Choroid plexus epithelial cell (primary cell): ENCODE measurements at regions not wholly inside any gene's neighbourhood (a gene's known extent, or its start where the extent isn't known, plus 50 kb on each side); places are given as distances from the start of the nearest gene placed in this dataset.
A peak's percentile ranks its signal among the peaks of the same experiment; 100 is the strongest.
"Not testable (repeated sequence)": the region's sequence is repeated elsewhere in the genome, so short reads cannot be mapped to it uniquely, and the experiment has no call there.

Experiments used
- DNase-seq: peaks from one replicate; pipeline ENCODE4 v3.0.0-alpha.2; 2010; ENCODE audit warnings: low read depth
- H3K4me3 ChIP-seq: 2 replicates; pipeline ENCODE4 v1.5.1; 2011; ENCODE audit warnings: low read depth, mild to moderate bottlenecking, control low read depth, low read length, moderate library complexity
- TF ChIP-seq, protein P1 (sequence below): conservative IDR thresholded peaks from 2 replicates; pipeline ENCODE4 v1.5.1; 2011; ENCODE audit warnings: low read depth, mild to moderate bottlenecking, control low read depth, inconsistent platforms, low read length, moderate library complexity

DNA sequence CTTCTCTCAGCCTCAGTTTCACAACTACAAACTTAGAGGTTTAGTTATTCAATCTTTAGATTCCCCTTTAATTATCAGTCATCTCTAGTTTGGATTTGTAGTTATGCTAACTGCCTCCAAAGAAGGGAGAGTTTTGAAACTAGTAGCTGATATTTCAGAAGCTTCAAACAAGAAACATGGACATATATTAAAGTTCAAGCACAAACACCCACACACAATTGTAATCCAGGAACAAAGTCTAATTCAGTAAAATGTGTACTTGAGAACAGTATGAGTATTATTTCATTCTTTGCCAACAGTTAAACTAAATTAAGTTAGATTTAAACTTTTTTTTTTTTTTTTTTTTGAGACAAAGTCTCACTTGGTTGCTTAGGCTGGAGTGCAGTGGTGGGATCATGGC, 71.2 kb upstream of the ABCA1 start:
- DNase-seq, result no peak
- TF ChIP-seq, protein P1, sequence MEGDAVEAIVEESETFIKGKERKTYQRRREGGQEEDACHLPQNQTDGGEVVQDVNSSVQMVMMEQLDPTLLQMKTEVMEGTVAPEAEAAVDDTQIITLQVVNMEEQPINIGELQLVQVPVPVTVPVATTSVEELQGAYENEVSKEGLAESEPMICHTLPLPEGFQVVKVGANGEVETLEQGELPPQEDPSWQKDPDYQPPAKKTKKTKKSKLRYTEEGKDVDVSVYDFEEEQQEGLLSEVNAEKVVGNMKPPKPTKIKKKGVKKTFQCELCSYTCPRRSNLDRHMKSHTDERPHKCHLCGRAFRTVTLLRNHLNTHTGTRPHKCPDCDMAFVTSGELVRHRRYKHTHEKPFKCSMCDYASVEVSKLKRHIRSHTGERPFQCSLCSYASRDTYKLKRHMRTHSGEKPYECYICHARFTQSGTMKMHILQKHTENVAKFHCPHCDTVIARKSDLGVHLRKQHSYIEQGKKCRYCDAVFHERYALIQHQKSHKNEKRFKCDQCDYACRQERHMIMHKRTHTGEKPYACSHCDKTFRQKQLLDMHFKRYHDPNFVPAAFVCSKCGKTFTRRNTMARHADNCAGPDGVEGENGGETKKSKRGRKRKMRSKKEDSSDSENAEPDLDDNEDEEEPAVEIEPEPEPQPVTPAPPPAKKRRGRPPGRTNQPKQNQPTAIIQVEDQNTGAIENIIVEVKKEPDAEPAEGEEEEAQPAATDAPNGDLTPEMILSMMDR, result no peak
- H3K4me3 ChIP-seq, result no peak overlapping the region

DNA sequence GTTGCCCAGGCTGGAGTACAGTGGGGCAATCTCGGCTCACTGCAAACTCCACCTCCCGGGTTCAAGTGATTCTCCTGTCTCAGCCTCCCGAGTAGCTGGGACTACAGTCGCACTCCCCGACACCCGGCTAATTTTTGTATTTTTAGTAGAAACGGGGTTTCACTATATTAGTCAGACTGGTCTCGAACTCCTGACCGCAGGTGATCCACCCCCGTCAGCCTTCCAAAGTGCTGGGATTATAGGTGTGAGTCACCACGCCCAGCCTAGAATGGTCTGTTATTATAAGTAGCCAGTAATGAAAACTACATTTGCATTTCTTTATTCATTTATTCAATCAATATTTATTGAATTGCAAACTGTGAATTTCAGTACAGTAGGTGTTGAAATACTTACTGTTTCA, 72.6 kb upstream of the ABCA1 start:
- not testable (repeated sequence) for H3K4me3 ChIP-seq, DNase-seq

DNA sequence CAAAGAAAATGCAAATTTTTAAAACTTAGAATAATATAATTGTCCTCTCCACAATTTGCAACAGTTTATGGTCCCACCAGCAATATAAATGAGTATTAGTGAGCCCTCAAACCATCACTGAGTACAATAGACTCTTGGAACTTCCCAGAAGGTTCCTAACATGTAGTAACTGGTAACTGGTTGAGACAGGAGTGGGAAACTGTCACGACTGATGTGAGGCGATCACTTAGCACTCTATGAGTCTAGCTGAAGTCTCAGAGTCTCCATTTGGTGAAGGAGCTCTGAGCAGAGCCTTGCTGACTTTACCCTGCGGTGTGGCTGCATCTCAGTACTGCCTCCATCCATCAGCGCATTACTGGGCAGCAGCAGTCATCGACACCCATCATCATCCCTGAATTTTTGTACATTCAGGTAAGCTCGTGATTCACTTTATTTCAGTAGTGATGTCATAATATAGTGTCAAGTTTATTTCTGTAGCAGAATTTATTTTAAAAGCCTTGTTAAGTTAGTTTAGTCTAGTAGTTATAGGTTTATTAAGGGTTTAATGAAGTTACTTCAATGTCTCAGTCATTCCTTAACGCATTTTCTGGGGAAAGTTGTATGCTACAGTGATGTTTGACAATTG, 76.6 kb upstream of the ABCA1 start:
- H3K4me3 ChIP-seq, result no peak overlapping the region
- DNase-seq, result no peak
- TF ChIP-seq, protein P1, result no peak

DNA sequence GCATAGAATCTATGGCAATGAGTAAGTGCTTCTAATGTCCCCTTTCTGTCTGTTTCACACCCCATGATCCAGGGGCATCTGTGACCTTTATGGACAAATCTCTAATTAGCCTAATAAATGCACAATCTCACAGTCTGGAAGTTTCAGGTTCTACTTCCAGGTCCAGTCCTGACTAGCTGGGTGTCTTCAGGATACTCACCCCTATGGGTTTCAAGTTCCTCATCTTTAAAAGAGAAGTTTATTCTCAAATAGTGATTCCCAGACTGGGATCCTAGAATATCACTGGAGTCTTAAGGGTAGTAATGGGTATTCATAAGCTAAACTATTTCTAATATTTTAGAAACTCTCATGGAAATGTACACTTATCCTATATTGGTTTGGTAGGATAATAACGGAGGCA, 77.2 kb upstream of the ABCA1 start:
- TF ChIP-seq, protein P1, result no peak
- no peak overlapping the region for H3K4me3 ChIP-seq
- DNase-seq, result no peak

DNA sequence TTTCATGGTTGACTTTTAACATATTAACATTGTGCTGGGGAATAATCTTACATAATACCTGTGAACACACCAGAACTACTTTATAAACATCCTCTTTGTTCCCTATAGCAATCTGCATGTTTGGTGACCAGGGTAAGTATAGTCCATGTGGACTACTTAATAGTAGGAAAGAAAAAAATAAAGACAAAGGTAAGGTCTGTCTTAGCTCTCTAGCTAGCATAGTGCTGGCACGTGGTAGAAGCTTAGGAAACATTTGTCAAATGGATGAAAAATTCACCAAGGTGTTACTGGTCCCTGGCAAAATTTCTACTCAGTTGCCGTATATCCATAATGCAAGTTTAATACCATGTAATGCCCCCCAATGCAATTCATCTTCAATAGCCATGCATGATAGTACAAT, 78.6 kb upstream of the ABCA1 start:
- TF ChIP-seq, protein P1, result no peak
- DNase-seq, result no peak

DNA sequence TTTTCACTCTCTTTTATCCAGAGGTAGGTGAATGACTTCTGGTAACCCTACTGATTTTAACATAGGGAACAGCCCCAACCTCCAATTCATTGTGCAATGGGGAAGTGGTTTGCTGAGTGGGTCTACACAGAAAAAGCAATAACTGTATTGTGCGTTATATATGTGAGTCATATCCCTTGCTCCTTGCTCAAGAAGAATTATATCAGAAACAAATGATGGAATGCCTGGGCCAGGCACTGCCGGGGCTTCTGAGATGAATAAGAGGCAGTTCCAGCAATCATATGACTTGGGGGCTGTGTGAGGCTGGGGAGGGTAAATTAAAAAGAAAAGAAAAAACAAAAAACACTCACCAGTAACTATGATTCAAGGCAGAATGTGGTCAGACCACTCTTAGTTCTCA, 79.2 kb upstream of the ABCA1 start:
- TF ChIP-seq, protein P1, result no peak
- DNase-seq, result peak; percentile 92
- no peak overlapping the region for H3K4me3 ChIP-seq

More for the DNA sequence above, 78.6 kb upstream of the ABCA1 start:
- no peak overlapping the region for H3K4me3 ChIP-seq

DNA sequence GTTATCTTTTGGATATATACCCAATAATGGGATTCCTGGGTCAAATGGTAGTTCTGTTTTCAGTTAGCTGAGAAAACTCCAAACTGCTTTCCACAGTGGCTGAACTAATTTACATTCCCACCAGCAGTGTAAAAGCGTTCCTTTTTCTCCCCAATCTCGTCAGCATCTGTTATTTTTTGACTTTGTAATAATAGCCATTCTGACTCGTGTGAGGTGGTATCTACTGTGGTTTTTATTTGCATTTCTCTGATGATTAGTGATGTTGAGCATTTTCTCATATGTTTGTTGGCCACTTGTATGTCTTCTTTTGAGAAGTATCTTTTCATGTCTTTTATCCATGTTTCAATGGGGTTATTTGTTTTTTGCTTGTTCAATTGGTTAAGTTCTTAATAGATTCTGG, 82.1 kb upstream of the ABCA1 start:
- DNase-seq, H3K4me3 ChIP-seq: not testable (repeated sequence)

DNA sequence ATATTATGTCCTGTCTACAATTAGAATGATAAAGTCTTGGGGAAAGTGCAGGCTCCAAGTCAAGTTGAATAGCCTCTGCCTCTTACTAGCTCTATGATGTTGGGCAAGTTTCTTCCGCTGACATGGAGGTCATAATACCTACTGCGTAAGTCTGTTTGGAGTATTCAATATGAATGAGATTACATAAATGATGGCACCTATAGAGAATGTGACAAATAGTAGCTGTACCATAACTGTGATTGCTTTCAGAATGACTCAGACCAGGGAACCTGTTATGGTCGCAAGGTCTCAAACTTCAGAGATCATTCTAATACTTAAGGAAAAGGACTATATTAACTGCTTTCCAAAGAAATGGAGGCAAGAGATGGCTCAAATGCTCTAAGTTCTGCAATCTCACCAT, 94.0 kb upstream of the ABCA1 start:
- TF ChIP-seq, protein P1, result no peak
- DNase-seq, result no peak

DNA sequence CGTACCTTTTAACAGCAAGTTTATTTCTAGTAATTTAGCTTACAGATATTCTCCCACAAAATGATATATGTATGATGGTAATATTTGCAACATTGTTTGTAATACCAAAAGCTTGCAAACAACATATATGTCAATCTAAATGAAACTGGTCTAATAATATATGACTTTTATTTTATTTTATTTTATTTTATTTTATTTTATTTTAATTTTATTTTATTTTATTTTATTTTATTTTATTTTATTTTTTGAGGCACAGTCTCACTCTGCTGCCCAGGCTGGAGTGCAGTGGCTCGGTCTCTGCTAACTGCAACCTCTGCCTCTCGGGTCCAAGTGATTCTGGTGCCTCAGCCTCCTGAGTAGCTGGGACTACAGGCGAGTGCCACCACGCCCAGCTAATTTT, 94.6 kb upstream of the ABCA1 start:
- H3K4me3 ChIP-seq, DNase-seq: not testable (repeated sequence)

More for the DNA sequence above, 94.0 kb upstream of the ABCA1 start:
- no peak overlapping the region for H3K4me3 ChIP-seq
